ENCODE measurements at regions not wholly inside any gene's neighbourhood (a gene's known extent, or its start where the extent isn't known, plus 50 kb on each side); places are given as distances from the start of the nearest gene placed in this dataset.
"Not testable (repeated sequence)": the region's sequence is repeated elsewhere in the genome, so short reads cannot be mapped to it uniquely, and the experiment has no call there.

- H3K4me1 ChIP-seq (ENCODE audit: control insufficient read depth, insufficient read depth, low read length) = no peaks in the 10 kb centered on the region
- ChIA-PET POLR2A (no interaction called here), CTCF (no interaction called here)
- H3K4me3 ChIP-seq (ENCODE audit: low read depth in 2 of 2, low read length in 2 of 2) = no peak overlapping the region
- intact Hi-C loops (cut with micrococcal nuclease; ENCODE audit: unreplicated experiment) (no loop called here), in situ Hi-C loops (cut with HindIII; ENCODE audit: low pct_unique_long_range_greater_than_20kb, low sequenced_read_pairs) (no loop called here)
- H3K9me3 ChIP-seq (ENCODE audit: control insufficient read depth, insufficient read depth, low read depth, low read length) = no peaks in the 10 kb centered on the region
- no peak overlapping the region for H3K27ac ChIP-seq (ENCODE audit: low read length)
- H3K36me3 ChIP-seq (ENCODE audit: control insufficient read depth, insufficient read depth, low read length) = no peaks in the 10 kb centered on the region
- no peak for ATAC-seq
- TF ChIP-seq TCF7L2 (IDR thresholded peaks at IDR 0.05; ENCODE audit: low read depth, low read length) = no peak
- no peak for TF ChIP-seq CTCF (IDR thresholded peaks at IDR 0.05)
- no peak for TF ChIP-seq SIN3A (IDR thresholded peaks at IDR 0.05; ENCODE audit: borderline replicate concordance, insufficient read depth, low read depth, low read length)
- TF ChIP-seq REST (IDR thresholded peaks at IDR 0.05; ENCODE audit: insufficient read depth in 1 of 2, low read depth in 2 of 2, low read length in 1 of 2) = no peak
- TF ChIP-seq POLR2AphosphoS5 (IDR thresholded peaks at IDR 0.05; ENCODE audit: low read depth, low read length) = no peak
- BruUV-seq (replicated peaks) = no TSS peak
- H3K27me3 ChIP-seq (ENCODE audit: control insufficient read depth, insufficient read depth, low read length) = peaks cover 4% of the 10 kb centered on the region
- no peak for DNase-seq (ENCODE audit: low read depth, low spot score)
Measured at GRCh38 chr1:186255266-186255665, 119.8 kb downstream of the TPR start.

GRCh38 chr1:186250529-186250928 is 124.5 kb downstream of the TPR start:
- DNase-seq (ENCODE audit: low read depth, low spot score) (no peak), ATAC-seq (no peak)
- Histone ChIP-seq H3K9me3 (ENCODE audit: control insufficient read depth, insufficient read depth, low read depth, low read length) (no peaks in the 10 kb centered on the region), H3K4me1 (ENCODE audit: control insufficient read depth, insufficient read depth, low read length) (no peaks in the 10 kb centered on the region), H3K36me3 (ENCODE audit: control insufficient read depth, insufficient read depth, low read length) (no peaks in the 10 kb centered on the region), H3K4me3 (ENCODE audit: low read depth in 2 of 2, low read length in 2 of 2) (no peak overlapping the region), H3K27me3 (ENCODE audit: control insufficient read depth, insufficient read depth, low read length) (peaks cover 4% of the 10 kb centered on the region), H3K27ac (ENCODE audit: low read length) (no peak overlapping the region)
- intact Hi-C loops (cut with micrococcal nuclease; ENCODE audit: unreplicated experiment) (no loop called here), in situ Hi-C loops (cut with HindIII; ENCODE audit: low pct_unique_long_range_greater_than_20kb, low sequenced_read_pairs) (no loop called here)
- BruUV-seq (replicated peaks) = no TSS peak
- no peak for TF ChIP-seq SIN3A (IDR thresholded peaks at IDR 0.05; ENCODE audit: borderline replicate concordance, insufficient read depth, low read depth, low read length)
- no peak for TF ChIP-seq TCF7L2 (IDR thresholded peaks at IDR 0.05; ENCODE audit: low read depth, low read length)
- no peak for TF ChIP-seq POLR2AphosphoS5 (IDR thresholded peaks at IDR 0.05; ENCODE audit: low read depth, low read length)
- TF ChIP-seq CTCF (IDR thresholded peaks at IDR 0.05) = no peak
- no peak for TF ChIP-seq REST (IDR thresholded peaks at IDR 0.05; ENCODE audit: insufficient read depth in 1 of 2, low read depth in 2 of 2, low read length in 1 of 2)
- POLR2A ChIA-PET = no interaction called here
- CTCF ChIA-PET = no interaction called here

GRCh38 chr1:186248608-186249007 is 126.4 kb downstream of the TPR start:
- H3K27ac ChIP-seq (ENCODE audit: low read length); ATAC-seq; H3K4me1 ChIP-seq (ENCODE audit: control insufficient read depth, insufficient read depth, low read length); DNase-seq (ENCODE audit: low read depth, low spot score); POLR2A ChIA-PET; BruUV-seq (replicated peaks); H3K27me3 ChIP-seq (ENCODE audit: control insufficient read depth, insufficient read depth, low read length); H3K36me3 ChIP-seq (ENCODE audit: control insufficient read depth, insufficient read depth, low read length); intact Hi-C loops (cut with micrococcal nuclease; ENCODE audit: unreplicated experiment); H3K9me3 ChIP-seq (ENCODE audit: control insufficient read depth, insufficient read depth, low read depth, low read length); in situ Hi-C loops (cut with HindIII; ENCODE audit: low pct_unique_long_range_greater_than_20kb, low sequenced_read_pairs); CTCF ChIA-PET; H3K4me3 ChIP-seq (ENCODE audit: low read depth in 2 of 2, low read length in 2 of 2): not testable (repeated sequence)
